ENCODE measurements at regions not wholly inside any gene's neighbourhood (a gene's known extent, or its start where the extent isn't known, plus 50 kb on each side); places are given as distances from the start of the nearest gene placed in this dataset.

DNA sequence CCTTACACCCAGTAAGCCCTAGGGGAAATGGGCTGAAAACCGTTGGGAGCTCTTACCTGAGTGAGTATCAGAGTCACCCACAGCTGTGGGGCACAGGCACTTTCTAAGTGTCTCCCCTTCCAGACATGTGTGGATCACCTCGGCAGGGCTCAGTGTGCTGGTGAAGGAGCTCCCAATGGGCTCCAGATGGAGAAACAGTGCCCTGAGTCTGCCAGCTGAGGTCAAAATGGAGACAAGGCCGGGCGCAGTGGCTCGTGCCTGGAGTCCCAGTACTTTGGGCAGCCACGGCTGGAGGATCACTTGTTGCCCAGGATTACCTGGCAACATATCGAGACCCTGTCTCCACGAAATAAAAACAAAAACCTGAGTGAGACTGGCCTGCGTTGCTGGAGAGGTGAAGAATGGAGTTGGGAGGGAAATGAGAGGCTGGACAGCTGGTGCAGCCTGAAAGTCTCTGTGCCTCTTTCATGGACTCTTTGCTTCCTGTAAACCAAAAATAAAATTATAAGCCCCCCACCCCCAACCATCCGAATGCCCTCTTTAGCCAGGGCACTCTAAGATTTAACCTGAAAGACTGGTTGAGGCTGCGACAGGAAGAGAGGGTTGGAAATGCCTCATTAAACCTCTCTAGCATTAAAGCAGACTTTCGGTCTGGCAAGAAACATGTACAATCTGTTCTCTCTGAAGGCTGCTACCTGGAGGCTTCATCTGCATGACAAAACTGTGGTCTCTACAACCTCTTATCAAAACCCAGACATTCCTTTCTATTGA, 111.8 kb downstream of the SNX19 start:
- no peak for DNase-seq
- no peak overlapping the region for H3K27ac ChIP-seq
- no peaks in the 10 kb centered on the region for H3K4me1 ChIP-seq
- H3K4me3 ChIP-seq, result no peak overlapping the region
- no peaks in the 10 kb centered on the region for H3K27me3 ChIP-seq
- TF ChIP-seq, protein P1, sequence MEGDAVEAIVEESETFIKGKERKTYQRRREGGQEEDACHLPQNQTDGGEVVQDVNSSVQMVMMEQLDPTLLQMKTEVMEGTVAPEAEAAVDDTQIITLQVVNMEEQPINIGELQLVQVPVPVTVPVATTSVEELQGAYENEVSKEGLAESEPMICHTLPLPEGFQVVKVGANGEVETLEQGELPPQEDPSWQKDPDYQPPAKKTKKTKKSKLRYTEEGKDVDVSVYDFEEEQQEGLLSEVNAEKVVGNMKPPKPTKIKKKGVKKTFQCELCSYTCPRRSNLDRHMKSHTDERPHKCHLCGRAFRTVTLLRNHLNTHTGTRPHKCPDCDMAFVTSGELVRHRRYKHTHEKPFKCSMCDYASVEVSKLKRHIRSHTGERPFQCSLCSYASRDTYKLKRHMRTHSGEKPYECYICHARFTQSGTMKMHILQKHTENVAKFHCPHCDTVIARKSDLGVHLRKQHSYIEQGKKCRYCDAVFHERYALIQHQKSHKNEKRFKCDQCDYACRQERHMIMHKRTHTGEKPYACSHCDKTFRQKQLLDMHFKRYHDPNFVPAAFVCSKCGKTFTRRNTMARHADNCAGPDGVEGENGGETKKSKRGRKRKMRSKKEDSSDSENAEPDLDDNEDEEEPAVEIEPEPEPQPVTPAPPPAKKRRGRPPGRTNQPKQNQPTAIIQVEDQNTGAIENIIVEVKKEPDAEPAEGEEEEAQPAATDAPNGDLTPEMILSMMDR (IDR thresholded peaks at IDR 0.05), result no peak
- WGBS, 2 donors, result 92% methylated on average over 12 of the region's 12 CpGs
- no peaks in the 10 kb centered on the region for H3K36me3 ChIP-seq (ENCODE audit: low read depth, missing control alignments)
- intact Hi-C loops (cut with DNase I; ENCODE audit: low total_unique reads), result no loop called here
- no peaks in the 10 kb centered on the region for H3K9me3 ChIP-seq

GRCh38 chr11:130806746-130807145, 109.5 kb downstream of the SNX19 start:
- Histone ChIP-seq H3K27me3 (no peaks in the 10 kb centered on the region), H3K4me3 (no peak overlapping the region), H3K36me3 (ENCODE audit: low read depth, missing control alignments) (no peaks in the 10 kb centered on the region), H3K4me1 (no peaks in the 10 kb centered on the region), H3K9me3 (no peaks in the 10 kb centered on the region), H3K27ac (no peak overlapping the region)
- TF ChIP-seq, protein P1 (IDR thresholded peaks at IDR 0.05), result no peak
- no peak for TF ChIP-seq POLR2A (IDR thresholded peaks at IDR 0.05)
- DNase-seq, result no peak
- intact Hi-C loops (cut with DNase I; ENCODE audit: low total_unique reads), result no loop called here
- WGBS, 2 donors, result 67 to 83% methylated on average over 3 of the region's 3 CpGs

- Histone ChIP-seq H3K27me3 (no peaks in the 10 kb centered on the region), H3K4me3 (no peak overlapping the region), H3K27ac (no peak overlapping the region), H3K36me3 (ENCODE audit: low read depth, missing control alignments) (no peaks in the 10 kb centered on the region), H3K4me1 (no peaks in the 10 kb centered on the region), H3K9me3 (no peaks in the 10 kb centered on the region)
- intact Hi-C loops (cut with DNase I; ENCODE audit: low total_unique reads), result no loop called here
- WGBS, 2 donors, result 83 to 96% methylated on average over 1 of the region's 1 CpG
- DNase-seq, result no peak
- no peak for TF ChIP-seq POLR2A (IDR thresholded peaks at IDR 0.05)
- TF ChIP-seq, protein P1 (IDR thresholded peaks at IDR 0.05), result no peak
These were observed 107.7 kb downstream of the SNX19 start for GRCh38 chr11:130808541-130808940.

DNA sequence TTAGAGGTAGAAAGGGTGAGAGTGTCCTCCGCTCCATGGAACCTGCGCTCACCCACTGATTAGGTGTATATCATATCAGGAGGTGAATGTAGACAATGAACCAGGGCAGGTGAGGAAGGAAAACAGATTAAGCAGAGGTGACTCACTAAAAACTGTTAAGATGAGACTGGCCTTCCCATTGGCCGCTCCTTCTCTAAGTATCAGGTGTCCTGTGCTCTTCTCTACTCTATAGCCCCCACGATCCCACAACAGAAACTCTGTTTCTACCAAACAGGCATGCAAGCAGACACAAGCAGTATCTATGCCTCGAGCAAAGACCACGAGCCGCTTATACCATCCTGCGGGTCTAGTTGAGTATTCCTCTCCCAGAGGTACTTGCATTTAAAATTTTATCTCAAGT, 103.1 kb downstream of the SNX19 start:
- Histone ChIP-seq H3K36me3 (ENCODE audit: low read depth, missing control alignments) (no peaks in the 10 kb centered on the region), H3K4me3 (no peak overlapping the region), H3K27me3 (no peaks in the 10 kb centered on the region), H3K4me1 (no peaks in the 10 kb centered on the region), H3K27ac (no peak overlapping the region), H3K9me3 (no peaks in the 10 kb centered on the region)
- TF ChIP-seq, protein P1 (IDR thresholded peaks at IDR 0.05), result no peak
- no peak for TF ChIP-seq POLR2A (IDR thresholded peaks at IDR 0.05)
- no peak for DNase-seq
- 95 to 96% methylated on average over 8 of the region's 8 CpGs for WGBS, 2 donors
- intact Hi-C loops (cut with DNase I; ENCODE audit: low total_unique reads), result no loop called here

- no peak for DNase-seq
- Histone ChIP-seq H3K9me3 (no peaks in the 10 kb centered on the region), H3K27ac (no peak overlapping the region), H3K36me3 (ENCODE audit: low read depth, missing control alignments) (no peaks in the 10 kb centered on the region), H3K27me3 (no peaks in the 10 kb centered on the region), H3K4me1 (no peaks in the 10 kb centered on the region), H3K4me3 (no peak overlapping the region)
- 79 to 86% methylated on average over 3 of the region's 3 CpGs for WGBS, 2 donors
- TF ChIP-seq, protein P1 (IDR thresholded peaks at IDR 0.05), result no peak
- TF ChIP-seq POLR2A (IDR thresholded peaks at IDR 0.05), result no peak
- intact Hi-C loops (cut with DNase I; ENCODE audit: low total_unique reads), result no loop called here
These were observed 102.6 kb downstream of the SNX19 start for GRCh38 chr11:130813638-130814037.
